SU-DHL-6 (cell line): ENCODE measurements at regions not wholly inside any gene's neighbourhood (a gene's known extent, or its start where the extent isn't known, plus 50 kb on each side); places are given as distances from the start of the nearest gene placed in this dataset.

Experiments
- EZH2phosphoT487 ChIP-seq: fragments of 200-600 bp; sonication (generic), shearing (Covaris generic); conservative IDR thresholded peaks from 2 replicates; pipeline ENCODE4 v1.6.1; 2018; ENCODE audit warnings: mild to moderate bottlenecking, antibody characterized with exemption, low read length, moderate library complexity, mixed read lengths
- TF ChIP-seq, protein P1 (sequence below): fragments of 200-600 bp; sonication (generic); IDR thresholded peaks from one replicate; pipeline ENCODE4 v1.5.1; 2017; ENCODE audit warnings: antibody characterized with exemption, mild to moderate bottlenecking, low read length, moderate library complexity; ENCODE audit not compliant: insufficient read depth, poor library complexity, severe bottlenecking

GRCh38 chr3:189386739-189387138, 215.0 kb downstream of the TPRG1 start:
- TF ChIP-seq, protein P1, sequence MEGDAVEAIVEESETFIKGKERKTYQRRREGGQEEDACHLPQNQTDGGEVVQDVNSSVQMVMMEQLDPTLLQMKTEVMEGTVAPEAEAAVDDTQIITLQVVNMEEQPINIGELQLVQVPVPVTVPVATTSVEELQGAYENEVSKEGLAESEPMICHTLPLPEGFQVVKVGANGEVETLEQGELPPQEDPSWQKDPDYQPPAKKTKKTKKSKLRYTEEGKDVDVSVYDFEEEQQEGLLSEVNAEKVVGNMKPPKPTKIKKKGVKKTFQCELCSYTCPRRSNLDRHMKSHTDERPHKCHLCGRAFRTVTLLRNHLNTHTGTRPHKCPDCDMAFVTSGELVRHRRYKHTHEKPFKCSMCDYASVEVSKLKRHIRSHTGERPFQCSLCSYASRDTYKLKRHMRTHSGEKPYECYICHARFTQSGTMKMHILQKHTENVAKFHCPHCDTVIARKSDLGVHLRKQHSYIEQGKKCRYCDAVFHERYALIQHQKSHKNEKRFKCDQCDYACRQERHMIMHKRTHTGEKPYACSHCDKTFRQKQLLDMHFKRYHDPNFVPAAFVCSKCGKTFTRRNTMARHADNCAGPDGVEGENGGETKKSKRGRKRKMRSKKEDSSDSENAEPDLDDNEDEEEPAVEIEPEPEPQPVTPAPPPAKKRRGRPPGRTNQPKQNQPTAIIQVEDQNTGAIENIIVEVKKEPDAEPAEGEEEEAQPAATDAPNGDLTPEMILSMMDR: no peak
- TF ChIP-seq EZH2phosphoT487: no peak
